Stimulated activated CD8-positive, alpha-beta memory T cell treated with anti-CD3 and anti-CD28 coated beads, Interleukin-15, amount 100 ng/mL, for 48 hours (primary cell): ENCODE measurements at regions not wholly inside any gene's neighbourhood (a gene's known extent, or its start where the extent isn't known, plus 50 kb on each side); places are given as distances from the start of the nearest gene placed in this dataset.
"Not testable (repeated sequence)": the region's sequence is repeated elsewhere in the genome, so short reads cannot be mapped to it uniquely, and the experiment has no call there.

Experiments used
- DNase-seq, 2 donors: peaks; one replicate each; pipeline ENCODE4 v3.0.0-alpha.2; 2020; ENCODE audit warnings: low read depth in 2 of 2

DNA sequence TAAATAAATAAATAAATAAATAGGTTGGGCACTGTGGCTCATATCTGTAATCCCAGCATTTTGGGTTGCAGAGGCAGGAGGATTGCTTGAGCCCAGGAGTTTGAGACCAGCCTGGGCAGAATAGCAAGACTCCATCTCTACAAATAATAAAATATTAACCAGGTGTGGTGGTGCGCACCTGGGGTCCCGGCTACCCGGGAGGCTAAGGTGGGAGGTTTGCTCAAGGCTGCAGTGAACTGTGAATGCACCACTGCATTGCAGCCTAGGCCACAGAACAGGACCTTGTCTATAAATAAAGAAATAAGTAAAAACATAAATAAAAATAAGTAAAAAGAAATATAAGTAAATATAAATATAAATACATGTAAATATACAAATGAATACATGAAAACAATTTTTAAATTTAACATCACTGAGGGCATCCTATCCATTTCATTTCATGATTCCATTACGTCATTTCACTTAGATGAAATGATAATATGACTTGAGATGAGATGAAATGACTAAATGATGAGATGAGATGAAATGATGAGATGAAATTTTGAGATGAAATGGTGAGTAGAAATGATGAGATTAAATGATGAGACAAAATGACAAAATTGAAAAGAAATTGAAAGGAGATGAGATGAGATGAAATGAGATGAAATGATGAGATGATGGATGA is 233.4 kb downstream of the GOLGA6L6 start:
- DNase-seq = not testable (repeated sequence)

DNA sequence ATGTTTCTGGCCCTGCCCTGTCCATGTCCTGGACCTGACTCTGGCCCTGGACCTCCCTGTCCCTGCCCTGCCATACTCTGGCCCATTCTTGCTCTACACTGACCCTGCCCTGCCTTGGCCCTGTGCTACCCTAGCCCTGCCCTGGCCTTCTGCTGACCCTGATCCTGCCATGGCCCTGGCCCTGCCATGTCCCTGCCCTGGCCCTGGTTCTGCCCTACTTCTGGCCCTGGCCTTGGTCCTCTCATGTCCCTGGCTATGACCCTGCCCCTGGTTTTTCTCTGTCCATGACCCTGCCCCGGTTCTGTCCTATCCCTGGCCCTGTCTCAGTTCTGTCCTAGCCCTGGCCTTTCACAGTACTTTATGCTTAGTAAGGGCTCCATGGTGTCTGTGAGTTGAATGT is 234.5 kb downstream of the GOLGA6L6 start:
- not testable (repeated sequence) for DNase-seq

DNA sequence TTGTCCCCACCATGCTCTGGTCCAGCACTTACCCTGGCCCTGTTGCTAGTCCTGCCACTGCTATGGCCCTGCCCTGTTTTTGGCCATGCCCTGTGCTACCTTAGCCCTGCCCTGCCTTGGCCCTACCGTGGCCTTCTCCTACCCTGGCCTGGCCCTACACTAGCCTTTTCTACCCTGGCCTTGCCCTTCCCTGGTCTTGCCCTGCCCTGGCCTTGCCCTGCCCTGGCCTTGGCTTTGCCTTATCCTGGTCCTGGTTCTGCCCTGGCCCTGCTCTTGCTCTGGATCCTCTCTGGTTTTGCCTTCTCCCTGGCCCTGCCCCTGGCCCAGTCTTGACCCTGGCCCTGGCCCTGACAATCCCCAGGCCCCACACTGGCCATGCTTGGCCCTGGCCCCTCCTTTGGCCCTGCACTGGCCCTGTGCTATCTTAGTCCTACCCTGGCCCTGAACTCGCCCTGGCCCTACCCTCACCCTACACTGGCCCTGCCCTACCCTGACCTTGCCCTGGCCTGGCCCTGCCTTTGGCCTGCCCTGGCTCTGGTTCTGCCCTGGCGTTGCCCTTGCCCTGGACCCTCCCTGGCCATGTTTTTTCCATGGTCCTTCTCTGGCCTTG is 235.0 kb downstream of the GOLGA6L6 start:
- not testable (repeated sequence) for DNase-seq

DNA sequence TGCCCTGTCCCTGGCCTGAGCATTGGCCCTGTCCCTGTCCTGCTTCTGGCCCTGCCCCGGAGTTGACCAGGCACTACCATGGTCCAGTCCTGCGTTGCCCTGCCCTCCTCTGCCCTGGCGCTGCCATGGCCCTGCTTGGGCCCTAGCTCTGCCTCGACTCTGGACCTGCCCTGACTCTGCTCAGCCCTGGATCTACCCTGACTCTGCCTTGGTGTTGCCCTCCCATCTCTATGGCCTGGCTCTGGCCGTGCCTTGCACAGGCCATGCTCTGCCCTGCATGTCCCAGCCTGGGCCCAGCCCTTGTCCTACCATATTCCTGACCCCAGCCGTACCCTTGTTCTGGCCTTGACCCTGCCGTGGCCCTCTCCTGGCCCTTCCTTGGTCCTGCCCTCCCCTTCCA is 235.7 kb downstream of the GOLGA6L6 start:
- DNase-seq = not testable (repeated sequence)

DNA sequence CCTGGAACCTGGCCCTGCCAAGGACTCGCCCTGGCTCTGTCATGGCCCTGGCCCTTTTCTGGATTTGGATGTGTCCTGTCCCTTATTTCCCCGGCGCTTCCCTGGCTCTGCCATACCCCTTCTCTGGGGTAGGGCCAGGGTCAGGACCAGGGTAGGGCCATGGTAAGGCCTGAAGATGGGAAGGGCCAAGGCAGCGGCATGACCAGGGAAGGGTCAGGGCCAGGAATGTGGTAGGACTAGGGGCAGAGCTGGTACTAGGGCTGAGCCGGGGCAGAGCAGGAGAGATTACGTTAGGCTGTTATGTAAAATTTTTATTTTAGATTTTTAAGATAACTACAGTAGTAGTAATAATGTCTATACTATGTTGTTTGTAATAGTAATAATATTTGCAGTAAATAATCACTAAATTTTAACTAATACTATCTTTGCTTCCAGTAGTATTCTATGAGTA is 236.6 kb downstream of the GOLGA6L6 start:
- not testable (repeated sequence) for DNase-seq

DNA sequence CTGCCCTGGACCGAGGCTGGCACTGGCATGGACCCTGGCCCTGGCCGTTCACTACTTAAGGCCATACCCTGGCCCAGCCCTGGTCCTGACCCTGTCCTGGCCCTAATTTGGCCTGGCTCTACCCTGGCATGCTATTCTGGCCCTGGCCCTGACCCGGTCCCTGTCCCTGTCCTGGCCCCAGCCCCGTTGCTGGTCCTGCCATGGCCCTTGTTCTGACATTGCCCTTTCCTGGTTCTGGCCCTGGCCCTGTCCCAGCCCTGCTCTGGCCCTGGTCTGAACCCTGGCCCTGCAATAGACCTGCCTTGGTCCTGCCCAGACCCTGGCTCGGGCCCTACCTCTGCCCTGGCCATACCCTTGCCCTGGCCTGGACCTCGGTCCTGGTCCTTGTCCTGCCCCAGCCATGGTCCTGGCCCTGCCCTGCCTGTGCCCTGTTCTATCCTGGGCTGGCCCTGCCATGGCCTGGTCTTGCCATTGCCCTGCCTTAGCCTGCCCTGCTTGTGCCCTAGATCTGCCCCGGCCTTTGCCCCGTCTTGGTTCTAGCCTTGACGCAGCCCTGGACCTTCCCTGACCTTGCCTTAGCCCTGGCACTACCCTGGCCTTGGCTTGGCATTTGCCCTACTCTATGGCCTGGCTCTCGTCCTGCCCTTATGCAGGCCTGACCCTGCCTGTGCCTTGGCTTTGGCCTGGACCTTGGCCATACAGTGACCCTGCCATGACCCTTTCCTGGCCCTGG is 237.2 kb downstream of the GOLGA6L6 start:
- not testable (repeated sequence) for DNase-seq

DNA sequence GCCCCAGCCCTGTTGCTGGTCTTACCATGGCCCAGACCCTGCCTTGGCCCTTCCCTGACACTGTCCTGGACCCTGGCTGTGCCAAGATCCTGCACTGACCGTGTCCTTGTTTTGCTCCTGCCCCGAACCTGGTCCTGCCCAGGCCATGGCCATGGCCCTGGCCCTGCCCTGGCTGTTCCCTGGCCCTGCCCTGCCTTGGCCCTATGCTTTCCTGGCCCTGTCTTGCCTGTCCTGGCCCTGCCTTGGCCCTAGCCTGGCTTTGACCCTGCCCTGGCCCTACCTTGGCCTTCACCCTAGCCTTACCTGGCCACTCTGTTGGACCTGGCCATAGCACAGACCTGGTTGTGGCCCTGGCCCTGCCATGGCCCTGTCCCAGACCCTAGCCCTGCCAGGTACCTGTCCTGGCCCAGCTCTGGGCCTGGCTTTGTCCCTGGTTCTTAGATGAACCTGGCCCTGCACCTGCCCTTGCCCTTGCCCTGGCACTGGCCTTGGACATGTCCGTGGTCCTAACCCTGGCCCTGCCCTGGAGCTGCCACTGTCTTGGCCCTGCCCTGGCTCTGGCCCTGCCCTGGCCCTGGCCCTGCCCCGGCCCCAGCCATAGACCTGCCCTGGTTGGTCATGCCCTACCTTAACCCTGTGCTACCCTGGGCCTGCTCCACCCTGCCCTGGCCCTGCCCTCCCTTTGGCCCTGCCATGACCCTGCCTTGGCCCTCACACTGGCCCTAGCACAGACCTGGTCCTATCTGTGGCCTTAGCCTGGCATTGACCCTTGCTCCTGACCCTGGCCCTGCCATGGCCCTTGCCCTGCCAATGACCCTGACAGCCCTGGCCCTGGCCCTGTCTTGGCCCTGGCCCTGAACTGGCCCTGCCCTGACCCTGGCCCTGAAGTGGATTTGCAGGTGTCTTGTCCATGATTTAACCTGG is 238.1 kb downstream of the GOLGA6L6 start:
- not testable (repeated sequence) for DNase-seq

DNA sequence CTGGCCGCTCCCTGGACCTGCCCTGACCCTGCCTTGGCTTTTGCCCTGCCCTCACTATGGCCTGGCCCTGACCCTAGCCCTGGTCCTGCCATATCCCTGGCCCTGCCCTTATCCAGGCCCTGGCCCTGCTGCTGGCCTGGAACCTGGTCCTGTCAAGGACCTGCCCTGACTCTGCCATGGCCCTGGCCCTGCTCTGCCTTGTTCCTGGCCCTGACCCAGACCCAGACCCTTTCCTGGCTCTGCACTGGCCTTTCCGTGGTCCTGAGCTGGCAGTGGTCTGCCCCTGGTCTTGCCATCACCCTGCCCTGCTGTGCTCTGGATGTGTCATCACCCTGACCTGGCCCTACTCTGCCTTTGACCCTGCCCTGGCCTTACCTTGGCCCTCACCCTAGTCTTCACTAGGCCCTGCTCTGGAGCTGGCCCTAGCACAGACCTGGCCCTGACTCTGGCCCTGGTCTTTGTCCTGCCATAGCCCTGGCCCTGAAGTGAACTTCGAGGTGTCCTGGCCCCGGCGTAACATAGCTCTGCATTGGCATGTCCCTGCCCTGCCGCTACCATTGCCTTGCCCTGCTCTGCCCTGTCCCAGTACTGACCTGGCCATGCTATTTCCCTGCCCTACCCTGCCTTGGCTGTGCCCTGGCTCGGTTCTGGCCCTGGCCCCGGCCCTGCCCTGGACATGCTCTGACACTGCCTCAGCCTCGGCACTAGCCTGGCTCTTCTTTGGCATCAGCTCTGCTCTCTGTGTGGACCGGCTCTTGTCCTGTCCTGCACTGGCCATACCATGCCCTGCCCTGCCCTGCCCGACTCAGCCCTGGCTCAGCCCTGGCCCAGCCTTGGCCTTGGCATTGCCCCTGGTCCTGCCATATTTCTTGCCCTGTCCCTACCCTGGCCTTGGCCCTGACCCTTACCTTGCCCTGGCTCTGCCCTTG is 239.2 kb downstream of the GOLGA6L6 start:
- DNase-seq = not testable (repeated sequence)

DNA sequence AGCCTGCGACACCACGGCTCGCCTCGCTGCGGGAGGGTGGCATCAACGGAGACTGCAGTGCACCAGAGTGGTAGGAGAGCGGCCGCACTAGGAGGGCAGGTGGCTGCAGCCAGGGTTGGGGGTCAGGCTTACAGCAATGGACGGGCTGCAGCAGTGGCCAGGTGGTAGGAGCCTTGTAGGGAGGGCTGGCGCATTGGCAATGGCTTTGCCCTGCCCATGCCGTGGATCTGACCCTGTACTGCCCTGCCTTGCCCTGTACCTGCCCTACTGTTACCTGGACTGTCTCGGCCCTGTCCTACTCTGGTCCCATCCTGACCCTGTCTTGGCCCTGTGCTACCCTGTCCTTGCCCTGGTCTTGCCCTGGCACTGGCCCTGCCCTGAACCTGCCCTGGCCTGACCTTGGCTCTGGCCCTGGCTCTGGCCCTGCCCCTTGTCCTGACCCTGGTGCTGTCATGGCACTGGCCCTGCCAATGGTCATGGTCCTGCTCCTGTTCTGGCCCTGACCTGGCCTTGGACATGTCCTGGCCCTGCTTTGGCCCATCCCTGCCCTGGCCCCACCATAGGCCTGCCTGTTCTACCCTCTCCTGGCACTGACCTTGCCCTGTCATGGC is 240.0 kb downstream of the GOLGA6L6 start:
- not testable (repeated sequence) for DNase-seq

DNA sequence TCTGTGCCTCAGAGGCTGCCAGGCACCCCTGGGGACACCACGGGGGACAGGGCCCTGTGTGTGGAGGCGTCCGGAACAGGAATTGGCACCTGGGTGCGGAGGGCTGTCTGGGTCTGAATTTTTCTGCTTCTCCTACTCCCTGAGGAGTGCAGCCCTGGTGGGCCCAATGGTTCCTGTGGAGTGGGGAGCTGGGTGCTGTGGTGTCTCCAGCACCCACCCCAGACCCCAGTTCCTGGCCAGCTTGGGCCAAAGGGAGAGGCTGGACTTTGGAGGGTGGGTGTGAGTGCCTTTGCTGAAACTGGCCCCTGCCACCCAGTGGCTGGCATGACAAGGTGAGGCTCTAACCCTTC is 240.6 kb downstream of the GOLGA6L6 start:
- DNase-seq = not testable (repeated sequence)

DNA sequence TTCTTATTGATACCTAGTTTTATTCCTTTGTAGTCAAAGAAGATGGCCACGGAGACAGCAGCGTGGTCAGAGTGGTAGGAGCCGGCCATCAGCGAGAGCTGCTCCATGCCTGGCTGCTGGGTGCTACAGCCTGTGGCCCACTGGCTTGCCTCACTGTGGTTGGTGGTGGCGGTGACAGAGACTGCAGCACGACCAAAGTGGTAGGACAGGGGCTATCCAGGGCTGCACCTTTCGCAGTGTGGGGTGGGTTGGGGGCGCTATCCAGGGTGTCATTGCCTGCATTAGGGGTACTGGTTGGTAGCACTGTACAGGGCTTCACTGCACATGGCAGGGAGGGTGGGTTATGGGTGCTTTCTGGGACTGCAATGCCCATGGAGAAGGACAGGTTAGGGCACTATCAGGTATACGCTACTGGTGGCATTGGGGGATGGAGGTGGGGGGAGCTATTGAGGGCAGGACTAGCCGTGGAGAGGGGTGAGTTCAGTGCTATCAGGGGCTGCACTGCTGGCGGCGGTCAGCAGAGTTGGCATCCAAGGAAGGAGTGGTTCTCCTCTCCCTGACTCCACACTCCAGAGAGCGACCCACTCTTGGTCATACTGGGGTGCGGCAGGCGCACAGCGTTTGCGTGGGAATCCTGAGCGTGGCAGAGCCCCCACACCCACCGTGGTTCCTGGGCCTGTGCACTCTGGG is 241.1 kb downstream of the GOLGA6L6 start:
- DNase-seq = not testable (repeated sequence)

DNA sequence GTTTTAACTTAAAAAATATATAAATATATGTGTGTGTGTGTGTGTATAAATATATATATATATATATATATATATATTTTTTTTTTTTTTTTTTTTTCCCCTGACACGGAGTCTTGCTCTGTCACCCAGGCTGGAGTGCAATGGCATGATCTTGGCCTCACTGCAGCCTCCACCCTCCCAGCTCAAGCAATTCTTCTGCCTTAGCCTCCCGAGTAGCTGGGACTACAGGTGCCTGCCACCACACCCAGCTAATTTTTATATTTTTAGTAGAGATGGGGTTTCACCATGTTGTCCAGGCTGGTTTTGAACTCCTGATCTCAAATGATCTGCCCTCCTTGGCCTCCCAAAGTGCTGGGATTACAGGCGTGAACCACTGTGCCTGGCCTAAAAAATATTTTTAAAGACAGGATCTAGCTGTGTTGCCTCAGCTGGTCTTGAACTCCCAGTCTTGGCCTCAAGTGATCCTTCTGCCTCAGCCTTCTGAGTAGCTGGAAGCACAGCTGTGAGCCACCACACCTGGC is 243.9 kb downstream of the GOLGA6L6 start:
- DNase-seq = not testable (repeated sequence)

DNA sequence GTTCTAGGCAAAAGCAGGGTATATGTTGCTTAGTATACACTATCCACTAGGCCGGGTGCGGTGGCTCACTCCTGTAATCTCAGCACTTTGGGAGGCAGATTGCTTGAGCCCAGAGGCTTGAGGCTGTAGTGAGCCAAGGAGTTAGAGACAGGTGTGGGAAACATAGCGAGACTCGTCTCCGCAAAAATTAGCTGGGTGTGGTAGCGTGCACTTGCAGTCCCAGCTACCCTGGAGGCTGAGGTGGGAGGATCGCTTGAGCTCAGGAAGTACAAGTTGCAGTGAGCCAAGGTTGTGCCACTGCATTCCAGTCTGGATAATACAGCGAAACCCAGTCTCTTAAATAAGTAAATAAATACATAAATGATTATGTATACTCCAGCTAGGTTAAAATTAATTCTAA is 245.3 kb downstream of the GOLGA6L6 start:
- DNase-seq = not testable (repeated sequence)

DNA sequence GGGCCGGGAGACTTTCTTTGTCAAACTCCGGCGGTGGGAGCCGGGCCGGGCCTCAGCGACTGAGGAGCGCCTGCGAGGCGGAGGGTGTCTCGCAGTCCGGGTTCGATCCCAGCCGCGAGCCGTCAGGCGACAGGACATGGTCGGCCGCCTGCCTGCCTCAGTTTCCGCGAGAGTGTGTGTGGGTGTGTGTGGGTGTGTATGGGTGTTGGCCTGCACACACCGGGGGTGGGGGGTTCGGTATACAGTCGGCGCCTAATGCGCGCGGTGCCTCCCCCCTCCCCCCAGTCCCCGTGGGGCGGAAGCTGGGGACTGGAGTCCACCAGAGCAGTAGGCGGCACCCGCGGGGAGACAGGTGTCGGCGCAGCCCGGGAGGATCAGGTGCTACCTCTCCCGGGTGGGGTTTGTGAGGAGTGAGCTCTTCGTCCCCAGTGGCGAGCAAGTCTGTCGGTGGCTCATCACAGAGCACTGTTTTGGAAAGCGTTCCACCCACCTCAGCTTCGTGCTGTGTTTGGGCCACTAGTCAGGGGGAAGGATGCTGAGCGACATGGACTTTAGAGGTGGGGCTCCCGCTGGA is 246.3 kb downstream of the GOLGA6L6 start:
- no peak for DNase-seq

DNA sequence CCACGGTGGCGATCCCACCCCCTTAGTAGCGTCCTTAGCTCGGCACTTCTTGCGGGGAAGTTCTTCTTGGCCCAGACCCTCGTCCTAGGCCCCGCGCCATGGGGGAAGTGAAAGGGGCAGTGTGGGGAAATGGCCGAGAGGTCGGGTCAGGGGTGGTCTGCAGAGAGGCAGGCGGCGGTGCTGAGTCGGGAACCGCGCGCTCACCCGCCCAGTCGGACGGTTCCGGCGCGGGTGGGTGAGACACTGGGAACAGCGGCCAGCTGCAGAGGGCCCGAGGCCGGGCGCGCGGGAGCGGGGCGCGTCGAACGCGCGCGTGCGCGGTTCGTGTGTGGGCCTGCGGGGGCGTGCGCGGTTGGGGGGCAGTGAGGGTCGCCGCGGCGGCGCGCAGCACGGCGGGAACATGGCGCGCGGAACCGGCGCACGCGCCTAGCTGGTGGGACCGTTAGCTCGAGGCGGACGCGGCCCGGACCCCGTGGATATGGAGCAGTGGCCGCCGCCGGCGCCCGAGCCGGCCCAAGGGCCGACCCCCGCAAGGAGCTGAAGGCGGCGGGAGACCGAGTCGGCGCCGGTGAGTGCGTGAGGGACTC is 246.9 kb downstream of the GOLGA6L6 start:
- DNase-seq = no peak

DNA sequence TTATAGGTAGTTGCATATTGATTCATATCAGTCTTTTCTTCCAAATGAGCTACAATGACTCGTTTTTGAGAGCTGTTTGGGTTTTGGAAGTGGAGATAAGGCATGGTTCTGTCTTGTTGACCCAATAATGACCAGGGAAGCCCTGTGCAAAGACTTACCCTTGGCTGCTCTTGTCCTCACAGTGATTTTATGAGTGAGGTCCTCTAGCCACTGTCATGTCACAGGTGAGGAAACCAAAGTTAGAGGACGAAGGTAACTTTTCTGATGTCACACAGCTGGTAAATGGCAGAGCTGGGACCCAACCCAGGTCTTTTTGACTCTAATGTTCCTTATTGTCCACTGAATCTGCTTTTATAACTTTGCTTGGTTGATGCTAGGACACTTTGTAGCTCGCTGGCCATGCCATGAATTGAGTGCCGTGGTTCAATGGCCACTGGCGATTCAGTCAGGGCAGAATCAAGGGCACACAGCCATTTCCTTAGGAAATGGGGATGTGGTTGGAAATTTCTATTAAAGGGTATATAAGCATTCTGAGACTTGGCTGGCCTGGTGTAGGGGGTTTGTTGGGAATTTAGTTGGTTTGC is 249.1 kb downstream of the GOLGA6L6 start:
- DNase-seq = not testable (repeated sequence)

DNA sequence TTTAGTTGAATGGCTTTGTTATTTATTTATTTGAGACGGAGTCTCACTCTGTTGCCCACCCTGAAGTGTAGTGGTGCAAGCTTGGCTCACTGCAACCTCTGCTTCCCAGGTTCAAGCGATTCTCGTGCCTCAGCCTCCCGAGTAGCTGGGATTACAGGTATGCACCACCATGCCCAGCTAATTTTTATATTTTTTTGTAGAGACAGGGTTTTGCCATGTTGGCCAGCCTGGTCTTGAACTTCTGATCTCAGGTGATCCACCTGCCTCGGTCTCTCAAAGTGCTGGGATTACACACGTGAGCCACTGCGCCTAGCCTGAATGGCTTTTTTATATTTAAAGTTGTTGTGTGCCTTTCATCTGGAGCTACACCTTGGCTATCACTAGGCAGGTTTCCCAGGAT is 250.0 kb downstream of the GOLGA6L6 start:
- DNase-seq = not testable (repeated sequence)

DNA sequence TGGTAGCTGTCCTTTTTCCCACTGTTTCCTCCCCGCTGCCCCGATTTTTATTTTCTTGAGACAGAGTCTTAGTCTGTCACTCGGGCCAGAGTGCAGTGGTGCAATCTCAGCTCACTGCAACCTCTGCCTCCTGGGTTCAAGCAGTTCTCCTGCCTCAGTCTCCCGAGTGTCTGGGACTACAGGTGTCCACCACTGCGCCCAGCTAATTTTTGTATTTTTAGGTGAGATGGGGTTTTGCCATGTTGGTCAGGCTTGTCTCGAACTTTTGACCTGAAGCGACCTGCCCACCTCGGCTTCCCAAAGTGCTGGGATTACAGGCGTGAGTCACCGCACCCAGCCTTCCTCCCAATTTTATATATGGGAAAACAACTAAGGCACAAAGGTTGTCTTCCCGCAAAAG is 251.0 kb downstream of the GOLGA6L6 start:
- not testable (repeated sequence) for DNase-seq
